Stimulated activated CD8-positive, alpha-beta memory T cell treated with anti-CD3 and anti-CD28 coated beads, Interleukin-15, amount 100 ng/mL, for 4 hours (primary cell): ENCODE measurements at regions not wholly inside any gene's neighbourhood (a gene's known extent, or its start where the extent isn't known, plus 50 kb on each side); places are given as distances from the start of the nearest gene placed in this dataset.
"Not testable (repeated sequence)": the region's sequence is repeated elsewhere in the genome, so short reads cannot be mapped to it uniquely, and the experiment has no call there.

Experiments
- DNase-seq, 2 donors: peaks; one replicate each; pipeline ENCODE4 v3.0.0-alpha.2; 2020; ENCODE audit warnings: low read depth in 2 of 2

DNA sequence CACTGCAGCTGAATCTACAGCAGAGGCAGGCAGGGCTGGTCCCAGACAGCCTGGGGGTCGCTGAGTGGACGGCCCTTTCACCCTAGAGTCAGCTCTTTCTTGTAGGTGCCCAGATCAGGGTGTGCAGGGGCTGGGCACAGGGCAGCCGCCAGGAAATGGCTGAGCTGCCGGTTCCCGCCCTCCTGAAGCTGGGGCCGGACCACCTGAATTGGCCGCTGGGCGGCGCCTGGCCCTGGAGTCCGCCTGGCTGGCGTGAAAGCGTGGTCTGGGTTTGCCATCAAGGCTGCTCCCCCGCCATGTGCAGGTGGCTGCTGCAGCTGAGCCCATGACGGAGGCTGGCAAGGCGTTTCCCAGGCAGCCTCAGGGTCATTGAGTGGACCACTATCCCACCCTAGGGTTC, 85.7 kb downstream of the POTEM start:
- not testable (repeated sequence) for DNase-seq

- DNase-seq: not testable (repeated sequence)
Measured at GRCh38 chr14:19053426-19054050, 86.3 kb downstream of the POTEM start.

DNA sequence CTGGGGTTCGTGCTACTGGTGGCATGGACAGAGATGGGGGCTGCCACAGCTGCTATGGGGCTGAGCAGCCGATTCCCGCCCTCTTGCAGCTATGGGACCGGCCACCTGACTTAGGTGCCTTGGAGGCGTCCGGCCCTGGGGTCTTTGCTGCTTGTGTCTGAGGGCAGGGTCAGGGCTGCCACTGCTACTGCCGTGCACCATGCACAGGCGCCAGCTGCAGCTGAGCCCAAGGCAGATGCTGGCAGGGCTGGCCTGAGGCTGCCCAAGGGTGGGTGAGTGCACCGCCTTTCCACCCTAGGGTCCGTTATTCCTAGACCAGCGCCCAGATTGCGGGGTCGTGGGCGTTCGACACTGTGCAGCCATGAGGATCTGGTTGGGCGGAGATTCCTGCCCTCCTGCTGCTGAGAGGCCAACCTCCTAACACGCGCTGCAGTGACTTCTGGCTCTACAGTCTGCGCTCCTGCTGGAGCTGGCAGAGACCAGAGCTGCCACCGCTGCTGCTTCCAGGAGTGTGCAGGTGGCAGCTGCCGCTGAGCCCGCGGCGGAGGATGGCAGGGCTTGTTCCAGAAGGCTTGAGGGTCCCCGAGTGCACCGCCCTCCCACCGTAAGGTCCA, 87.0 kb downstream of the POTEM start:
- not testable (repeated sequence) for DNase-seq

- DNase-seq: not testable (repeated sequence)
Measured at GRCh38 chr14:19054934-19055333, 87.7 kb downstream of the POTEM start.

GRCh38 chr14:19059066-19059465, 91.8 kb downstream of the POTEM start:
- not testable (repeated sequence) for DNase-seq

GRCh38 chr14:19061689-19062450, 94.6 kb downstream of the POTEM start:
- not testable (repeated sequence) for DNase-seq

DNA sequence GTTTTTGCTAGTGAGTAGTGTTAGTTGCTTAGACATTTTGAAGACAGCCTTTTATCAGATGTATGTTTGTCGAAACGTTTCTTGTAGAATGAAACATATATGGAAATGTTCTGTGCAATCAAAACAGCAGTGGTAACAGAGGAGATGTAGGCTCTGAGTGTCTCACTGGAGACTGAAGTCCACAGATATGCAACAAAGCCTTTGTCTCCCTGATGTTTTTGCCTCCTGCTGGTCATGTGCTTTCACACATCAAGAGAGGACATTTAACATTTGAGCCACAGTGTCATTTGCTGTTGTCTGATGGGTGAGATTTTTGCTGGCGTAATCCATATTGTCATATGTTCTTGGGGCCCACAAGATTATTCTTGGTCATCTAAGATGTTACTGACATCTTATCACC, 101.7 kb downstream of the POTEM start:
- DNase-seq: not testable (repeated sequence)

DNA sequence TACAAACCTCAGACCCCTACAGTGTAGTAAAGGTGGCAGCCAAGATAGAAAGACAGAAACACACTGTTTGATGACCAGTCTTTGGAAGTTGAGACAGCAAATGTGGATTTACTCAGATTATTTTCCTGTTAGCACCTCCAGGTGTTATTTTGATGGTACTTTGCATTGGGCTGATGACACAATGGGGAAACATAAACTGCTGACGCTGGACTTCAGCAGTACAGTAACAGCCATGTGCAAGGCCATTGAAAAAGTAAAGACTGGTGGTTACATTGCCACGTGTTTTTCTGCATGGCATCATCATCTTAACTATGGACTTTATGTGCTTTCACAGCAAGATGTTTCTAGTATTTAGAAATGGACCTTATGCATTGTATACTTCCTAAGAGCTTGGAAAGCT, 105.3 kb downstream of the POTEM start:
- not testable (repeated sequence) for DNase-seq

GRCh38 chr14:19088632-19089031, 121.4 kb downstream of the POTEM start:
- DNase-seq: not testable (repeated sequence)

- not testable (repeated sequence) for DNase-seq
Measured at GRCh38 chr14:19093227-19093626, 126.0 kb downstream of the POTEM start.

- DNase-seq: not testable (repeated sequence)
Measured at GRCh38 chr14:19094731-19095130, 127.5 kb downstream of the POTEM start.

GRCh38 chr14:19095167-19095566, 127.9 kb downstream of the POTEM start:
- not testable (repeated sequence) for DNase-seq

DNA sequence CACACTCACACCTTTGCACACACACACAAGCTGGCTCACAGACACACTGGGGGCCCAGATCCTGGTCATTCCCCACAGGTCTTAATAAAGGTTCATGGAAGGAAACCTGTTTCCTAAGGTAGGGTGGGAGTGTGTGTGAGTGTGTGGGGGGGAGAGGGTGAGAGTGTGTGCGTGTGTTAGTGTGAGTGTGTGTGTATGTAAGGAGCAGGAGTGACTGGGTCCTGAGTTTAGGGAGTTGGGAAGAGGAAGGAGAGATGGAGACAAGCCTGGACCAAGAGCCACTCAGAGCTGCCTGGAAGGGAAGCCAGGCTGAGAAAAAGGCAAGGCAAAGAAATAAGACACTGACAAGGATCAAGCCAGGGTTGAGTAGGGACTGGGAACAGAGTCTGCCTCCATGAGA, 129.2 kb downstream of the POTEM start:
- DNase-seq: not testable (repeated sequence)

DNA sequence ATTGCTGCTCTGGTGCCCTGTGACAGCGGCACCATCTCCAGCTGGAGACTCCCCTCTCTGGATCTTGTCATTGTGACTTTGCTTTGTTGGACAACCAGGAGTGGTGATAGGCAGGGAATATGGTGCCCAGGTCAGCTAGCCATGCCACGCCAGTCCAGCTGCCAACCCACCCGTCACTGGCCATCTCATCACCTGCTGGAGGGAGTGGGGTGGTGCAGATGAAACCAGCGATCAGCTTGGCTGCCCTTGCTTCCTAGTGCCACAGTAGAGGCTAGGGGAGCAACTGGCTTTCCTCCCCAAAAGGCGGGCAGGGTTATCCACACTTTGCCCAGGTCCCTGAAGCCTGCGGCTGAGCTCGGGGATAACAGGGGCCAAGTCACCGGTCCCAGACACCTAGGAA, 129.6 kb downstream of the POTEM start:
- DNase-seq: not testable (repeated sequence)

DNA sequence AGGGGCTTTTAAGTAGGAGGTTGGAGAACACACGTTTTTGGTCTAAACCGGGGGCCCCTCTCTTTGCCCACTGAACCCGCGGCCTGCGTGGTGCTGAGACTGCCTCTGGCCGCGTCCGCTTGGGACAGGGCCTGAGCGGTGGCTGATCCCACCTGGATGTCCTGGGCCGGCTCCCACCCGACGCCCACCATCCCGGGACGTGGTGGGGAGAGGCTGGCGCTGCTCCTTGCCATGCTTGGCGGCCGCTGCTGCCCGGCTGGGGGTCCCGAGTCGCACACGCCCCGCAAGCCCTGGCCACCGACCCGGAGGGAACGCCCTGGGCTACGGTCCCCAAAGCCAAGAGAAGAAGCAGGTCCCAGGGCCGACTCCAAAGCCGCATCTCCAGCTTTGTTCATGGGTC, 130.1 kb downstream of the POTEM start:
- DNase-seq: not testable (repeated sequence)

DNA sequence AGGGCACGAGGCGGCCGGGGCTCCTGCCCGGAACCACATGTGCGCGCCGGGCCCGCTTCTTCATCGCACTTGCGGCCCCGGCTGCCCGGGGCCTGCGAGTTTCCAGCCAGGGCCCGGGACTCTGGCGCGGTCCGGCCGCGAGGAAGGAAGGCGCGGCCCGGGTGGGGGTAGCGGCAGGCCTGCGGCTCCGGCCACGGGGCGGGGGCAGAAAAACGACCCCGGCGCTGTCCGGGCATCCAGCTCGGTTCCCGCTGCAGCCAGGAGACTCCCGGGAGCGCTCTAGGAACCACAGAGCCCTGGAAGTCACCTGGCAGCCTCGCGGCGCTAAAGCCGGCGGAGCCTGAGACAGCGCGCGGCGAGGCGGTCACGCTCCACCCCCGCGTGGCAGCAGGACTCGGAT, 130.5 kb downstream of the POTEM start:
- not testable (repeated sequence) for DNase-seq

- not testable (repeated sequence) for DNase-seq
Measured at GRCh38 chr14:19098230-19098629, 131.0 kb downstream of the POTEM start.

DNA sequence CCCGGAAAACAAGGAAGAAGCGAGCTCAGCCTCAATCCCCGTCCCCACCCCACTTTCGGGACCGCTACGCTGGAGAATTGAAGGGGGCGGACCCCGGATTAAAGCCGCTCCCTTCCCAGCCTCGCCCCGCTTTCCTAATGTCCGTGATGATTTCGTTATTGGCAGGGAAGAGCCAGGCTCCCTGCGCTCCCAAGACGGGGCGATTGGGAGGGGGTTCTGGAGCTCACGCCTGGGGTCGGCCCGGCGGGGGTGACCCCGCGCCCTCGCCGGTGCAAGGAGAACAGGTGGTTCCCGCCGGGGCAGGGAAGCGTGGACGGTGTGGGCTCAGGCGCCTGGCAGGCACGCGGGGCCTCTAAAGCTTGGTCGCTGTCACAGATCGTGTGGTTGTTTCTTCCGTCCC, 131.5 kb downstream of the POTEM start:
- DNase-seq: not testable (repeated sequence)

DNA sequence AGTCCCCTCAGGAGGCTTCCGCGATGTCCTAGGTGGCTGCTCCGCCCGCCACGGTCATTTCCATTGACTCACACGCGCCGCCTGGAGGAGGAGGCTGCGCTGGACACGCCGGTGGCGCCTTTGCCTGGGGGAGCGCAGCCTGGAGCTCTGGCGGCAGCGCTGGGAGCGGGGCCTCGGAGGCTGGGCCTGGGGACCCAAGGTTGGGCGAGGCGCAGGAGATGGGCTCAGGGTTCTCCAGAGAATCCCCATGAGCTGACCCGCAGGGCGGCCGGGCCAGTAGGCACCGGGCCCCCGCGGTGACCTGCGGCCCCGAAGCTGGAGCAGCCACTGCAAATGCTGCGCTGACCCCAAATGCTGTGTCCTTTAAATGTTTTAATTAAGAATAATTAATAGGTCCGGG, 132.1 kb downstream of the POTEM start:
- not testable (repeated sequence) for DNase-seq

GRCh38 chr14:19099939-19100338, 132.7 kb downstream of the POTEM start:
- not testable (repeated sequence) for DNase-seq

DNA sequence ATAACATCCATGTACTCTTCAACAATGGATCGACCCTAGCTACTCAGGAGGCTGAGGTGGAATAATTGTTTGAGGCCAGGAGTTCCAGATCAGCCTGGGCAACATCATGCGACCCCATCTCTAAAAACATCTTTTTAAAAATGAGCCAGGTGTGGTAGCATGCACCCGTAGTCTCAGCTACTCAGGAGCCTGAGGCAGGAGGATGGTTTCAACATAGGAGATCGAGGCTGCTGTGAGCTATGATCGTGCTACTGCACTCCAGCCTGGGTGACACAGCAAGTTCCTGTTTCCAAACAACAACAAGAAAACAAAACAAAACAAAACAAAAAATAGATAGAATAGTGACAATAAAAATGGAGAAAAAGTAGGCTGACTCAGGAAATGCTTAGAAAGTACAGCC, 138.3 kb downstream of the POTEM start:
- not testable (repeated sequence) for DNase-seq

- DNase-seq: not testable (repeated sequence)
Measured at GRCh38 chr14:19109887-19110286, 142.7 kb downstream of the POTEM start.

- DNase-seq: not testable (repeated sequence)
Measured at GRCh38 chr14:19120383-19120782, 153.1 kb downstream of the POTEM start.
